ENCODE measurements at regions not wholly inside any gene's neighbourhood (a gene's known extent, or its start where the extent isn't known, plus 50 kb on each side); places are given as distances from the start of the nearest gene placed in this dataset.

DNA sequence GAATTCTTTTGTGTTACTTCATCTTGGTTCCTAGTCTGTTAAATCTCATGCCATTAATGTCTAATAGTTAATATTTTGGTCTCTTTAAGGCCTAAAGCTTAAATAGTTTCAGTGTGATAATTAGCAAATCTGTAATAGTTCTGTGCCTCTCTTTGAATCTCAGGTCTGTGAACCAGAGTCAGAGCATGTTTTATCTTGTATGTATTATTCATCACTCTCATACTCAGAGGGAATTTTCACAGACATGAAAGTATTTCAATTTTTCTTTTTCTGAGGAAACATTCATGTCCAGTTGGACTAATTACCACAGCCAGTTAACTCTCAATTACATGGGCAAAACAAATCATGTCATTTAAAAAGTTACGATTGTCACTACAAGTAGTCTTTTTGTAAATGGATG lies 931.9 kb upstream of the SLC39A10 start:
- Histone ChIP-seq H2AFZ (ENCODE audit: insufficient read depth, low read length, poor library complexity) (no peak overlapping the region), H3K14ac (ENCODE audit: low read length) (no peak overlapping the region), H4K12ac (ENCODE audit: low read depth, low read length) (no peak overlapping the region), H3K4ac (ENCODE audit: low read depth, low read length) (no peak overlapping the region), H3K4me2 (ENCODE audit: low read length) (no peak overlapping the region), H3K23ac (ENCODE audit: low read length) (no peak overlapping the region), H2BK12ac (ENCODE audit: low read length) (no peak overlapping the region), H3K18ac (ENCODE audit: low read length) (no peak overlapping the region), H3K79me1 (ENCODE audit: low read length) (no peaks in the 10 kb centered on the region), H4K8ac (ENCODE audit: low read depth, low read length) (no peak overlapping the region), H3K4me3 (ENCODE audit: low read depth, low read length) (no peak overlapping the region), H4K91ac (ENCODE audit: low read depth, low read length) (no peak overlapping the region), H3K79me2 (ENCODE audit: control insufficient read depth, insufficient read depth, low read length, poor library complexity) (no peaks in the 10 kb centered on the region), H3K9ac (ENCODE audit: low read length) (no peak overlapping the region), H2BK5ac (ENCODE audit: low read depth, low read length, poor library complexity) (no peak overlapping the region), H3K27ac (ENCODE audit: low read depth, low read length) (no peak overlapping the region), H3K9me3 (ENCODE audit: insufficient read depth, low read depth, low read length) (no peaks in the 10 kb centered on the region), H3K27me3 (ENCODE audit: insufficient read depth, low read length) (no peaks in the 10 kb centered on the region), H2AK5ac (ENCODE audit: low read length) (no peak overlapping the region), H3K36me3 (ENCODE audit: control insufficient read depth in 1 of 2, insufficient read depth in 2 of 2, low read length in 2 of 2) (no peaks in the 10 kb centered on the region), H3K4me1 (ENCODE audit: control insufficient read depth in 1 of 2, insufficient read depth in 2 of 2, low read length in 2 of 2) (no peaks in the 10 kb centered on the region), H2BK120ac (ENCODE audit: insufficient read depth, low read length, poor library complexity) (no peak overlapping the region)
- no peak for DNase-seq
- WGBS (ENCODE audit: extremely low coverage, insufficient coverage, insufficient read length) = no CpG with 5 or more reads among the region's 1 CpG

GRCh38 chr2:194723446-194723845 lies 933.6 kb upstream of the SLC39A10 start:
- no peak overlapping the region for H3K4me2 ChIP-seq (ENCODE audit: low read length)
- H4K8ac ChIP-seq (ENCODE audit: low read depth, low read length) = no peak overlapping the region
- no peaks in the 10 kb centered on the region for H3K9me3 ChIP-seq (ENCODE audit: insufficient read depth, low read depth, low read length)
- no peak overlapping the region for H3K23ac ChIP-seq (ENCODE audit: low read length)
- no peak for DNase-seq
- no peaks in the 10 kb centered on the region for H3K4me1 ChIP-seq (ENCODE audit: control insufficient read depth in 1 of 2, insufficient read depth in 2 of 2, low read length in 2 of 2)
- no peak overlapping the region for H3K27ac ChIP-seq (ENCODE audit: low read depth, low read length)
- H3K9ac ChIP-seq (ENCODE audit: low read length) = no peak overlapping the region
- H4K12ac ChIP-seq (ENCODE audit: low read depth, low read length) = no peak overlapping the region
- H3K4ac ChIP-seq (ENCODE audit: low read depth, low read length) = no peak overlapping the region
- WGBS (ENCODE audit: extremely low coverage, insufficient coverage, insufficient read length) = no CpG with 5 or more reads among the region's 2 CpGs
- H3K36me3 ChIP-seq (ENCODE audit: control insufficient read depth in 1 of 2, insufficient read depth in 2 of 2, low read length in 2 of 2) = no peaks in the 10 kb centered on the region
- H2BK120ac ChIP-seq (ENCODE audit: insufficient read depth, low read length, poor library complexity) = no peak overlapping the region
- H2AFZ ChIP-seq (ENCODE audit: insufficient read depth, low read length, poor library complexity) = no peak overlapping the region
- H3K4me3 ChIP-seq (ENCODE audit: low read depth, low read length) = no peak overlapping the region
- H4K91ac ChIP-seq (ENCODE audit: low read depth, low read length) = no peak overlapping the region
- no peak overlapping the region for H3K14ac ChIP-seq (ENCODE audit: low read length)
- no peak overlapping the region for H2BK5ac ChIP-seq (ENCODE audit: low read depth, low read length, poor library complexity)
- no peaks in the 10 kb centered on the region for H3K27me3 ChIP-seq (ENCODE audit: insufficient read depth, low read length)
- no peak overlapping the region for H2BK12ac ChIP-seq (ENCODE audit: low read length)
- H3K79me2 ChIP-seq (ENCODE audit: control insufficient read depth, insufficient read depth, low read length, poor library complexity) = no peaks in the 10 kb centered on the region
- no peaks in the 10 kb centered on the region for H3K79me1 ChIP-seq (ENCODE audit: low read length)
- no peak overlapping the region for H2AK5ac ChIP-seq (ENCODE audit: low read length)
- H3K18ac ChIP-seq (ENCODE audit: low read length) = no peak overlapping the region

DNA sequence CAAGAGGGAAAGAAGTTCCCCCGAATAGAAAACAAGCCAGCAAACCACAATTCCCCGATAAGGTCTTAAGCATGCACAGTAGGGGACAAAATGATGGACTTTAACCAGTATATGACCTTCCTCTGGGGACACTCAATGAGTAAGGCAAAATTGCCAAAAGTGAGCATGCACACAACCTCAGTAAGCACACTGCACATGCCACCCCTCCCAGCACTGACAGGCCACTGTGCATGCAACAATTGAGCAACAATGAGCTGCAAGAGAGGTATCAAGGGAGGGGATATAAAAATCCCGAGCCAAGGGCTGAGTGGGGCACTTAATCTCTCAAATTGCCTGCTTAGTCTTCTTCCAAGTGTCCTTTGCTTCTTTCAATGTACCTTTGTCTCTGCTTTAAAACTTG lies 935.8 kb upstream of the SLC39A10 start:
- Histone ChIP-seq H3K27me3 (ENCODE audit: insufficient read depth, low read length) (no peaks in the 10 kb centered on the region), H4K91ac (ENCODE audit: low read depth, low read length) (no peak overlapping the region), H3K9ac (ENCODE audit: low read length) (no peak overlapping the region), H3K27ac (ENCODE audit: low read depth, low read length) (no peak overlapping the region), H3K18ac (ENCODE audit: low read length) (no peak overlapping the region), H2AFZ (ENCODE audit: insufficient read depth, low read length, poor library complexity) (no peak overlapping the region), H4K12ac (ENCODE audit: low read depth, low read length) (no peak overlapping the region), H3K4me2 (ENCODE audit: low read length) (no peak overlapping the region), H3K79me1 (ENCODE audit: low read length) (no peaks in the 10 kb centered on the region), H2BK5ac (ENCODE audit: low read depth, low read length, poor library complexity) (no peak overlapping the region), H3K4ac (ENCODE audit: low read depth, low read length) (no peak overlapping the region), H3K23ac (ENCODE audit: low read length) (no peak overlapping the region), H3K4me3 (ENCODE audit: low read depth, low read length) (no peak overlapping the region), H2AK5ac (ENCODE audit: low read length) (no peak overlapping the region), H3K79me2 (ENCODE audit: control insufficient read depth, insufficient read depth, low read length, poor library complexity) (no peaks in the 10 kb centered on the region), H2BK120ac (ENCODE audit: insufficient read depth, low read length, poor library complexity) (no peak overlapping the region), H3K9me3 (ENCODE audit: insufficient read depth, low read depth, low read length) (no peaks in the 10 kb centered on the region), H3K4me1 (ENCODE audit: control insufficient read depth in 1 of 2, insufficient read depth in 2 of 2, low read length in 2 of 2) (no peaks in the 10 kb centered on the region), H3K36me3 (ENCODE audit: control insufficient read depth in 1 of 2, insufficient read depth in 2 of 2, low read length in 2 of 2) (no peaks in the 10 kb centered on the region), H2BK12ac (ENCODE audit: low read length) (no peak overlapping the region), H3K14ac (ENCODE audit: low read length) (no peak overlapping the region), H4K8ac (ENCODE audit: low read depth, low read length) (no peak overlapping the region)
- DNase-seq = no peak
- WGBS (ENCODE audit: extremely low coverage, insufficient coverage, insufficient read length) = no CpG with 5 or more reads among the region's 3 CpGs

DNA sequence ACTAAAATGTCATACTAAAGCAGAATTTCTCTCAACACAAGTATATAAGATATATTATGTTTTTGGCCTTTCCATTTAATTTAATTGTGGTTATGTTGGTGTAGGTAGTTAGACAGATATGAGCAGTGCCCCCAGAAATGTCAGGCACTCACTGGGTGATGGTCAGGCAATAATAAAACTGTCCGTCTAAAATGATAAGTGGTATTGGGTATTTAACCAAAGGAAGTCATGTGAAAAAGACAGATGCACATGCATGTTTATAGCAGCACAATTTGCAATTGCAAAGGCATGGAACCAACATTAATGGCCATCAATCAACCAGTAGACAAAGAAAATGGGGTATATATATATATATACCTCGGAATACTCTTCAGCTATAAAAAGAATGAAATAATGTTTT lies 936.6 kb upstream of the SLC39A10 start:
- no peak overlapping the region for H4K8ac ChIP-seq (ENCODE audit: low read depth, low read length)
- no peaks in the 10 kb centered on the region for H3K36me3 ChIP-seq (ENCODE audit: control insufficient read depth in 1 of 2, insufficient read depth in 2 of 2, low read length in 2 of 2)
- H3K9ac ChIP-seq (ENCODE audit: low read length) = no peak overlapping the region
- no peak overlapping the region for H3K14ac ChIP-seq (ENCODE audit: low read length)
- H3K4me3 ChIP-seq (ENCODE audit: low read depth, low read length) = no peak overlapping the region
- no peak overlapping the region for H3K4ac ChIP-seq (ENCODE audit: low read depth, low read length)
- no peak for DNase-seq
- no peak overlapping the region for H2BK5ac ChIP-seq (ENCODE audit: low read depth, low read length, poor library complexity)
- H2BK120ac ChIP-seq (ENCODE audit: insufficient read depth, low read length, poor library complexity) = no peak overlapping the region
- H2BK12ac ChIP-seq (ENCODE audit: low read length) = no peak overlapping the region
- WGBS (ENCODE audit: extremely low coverage, insufficient coverage, insufficient read length) = no CpG with 5 or more reads among the region's 2 CpGs
- no peaks in the 10 kb centered on the region for H3K9me3 ChIP-seq (ENCODE audit: insufficient read depth, low read depth, low read length)
- no peaks in the 10 kb centered on the region for H3K79me1 ChIP-seq (ENCODE audit: low read length)
- no peaks in the 10 kb centered on the region for H3K79me2 ChIP-seq (ENCODE audit: control insufficient read depth, insufficient read depth, low read length, poor library complexity)
- no peaks in the 10 kb centered on the region for H3K4me1 ChIP-seq (ENCODE audit: control insufficient read depth in 1 of 2, insufficient read depth in 2 of 2, low read length in 2 of 2)
- no peak overlapping the region for H4K12ac ChIP-seq (ENCODE audit: low read depth, low read length)
- no peak overlapping the region for H3K27ac ChIP-seq (ENCODE audit: low read depth, low read length)
- no peak overlapping the region for H4K91ac ChIP-seq (ENCODE audit: low read depth, low read length)
- no peak overlapping the region for H3K18ac ChIP-seq (ENCODE audit: low read length)
- H3K4me2 ChIP-seq (ENCODE audit: low read length) = no peak overlapping the region
- no peaks in the 10 kb centered on the region for H3K27me3 ChIP-seq (ENCODE audit: insufficient read depth, low read length)
- no peak overlapping the region for H3K23ac ChIP-seq (ENCODE audit: low read length)
- no peak overlapping the region for H2AK5ac ChIP-seq (ENCODE audit: low read length)
- no peak overlapping the region for H2AFZ ChIP-seq (ENCODE audit: insufficient read depth, low read length, poor library complexity)

Data from trophoblast cell (in vitro differentiated cells and primary cell).